IMR-90 (cell line): ENCODE measurements at regions not wholly inside any gene's neighbourhood (a gene's known extent, or its start where the extent isn't known, plus 50 kb on each side); places are given as distances from the start of the nearest gene placed in this dataset.

ENCODE experiments used
- ATAC-seq: fragments of 200-7000 bp; cut with Tn5 transposase; 2 replicates; pipeline ENCODE4 v1.9.1; 2020; ENCODE audit warnings: low read depth, mild to moderate bottlenecking, moderate library complexity
- BruUV-seq: library from RNA; stranded (reverse); fragments of 400-500 nt; replicated peaks from 2 replicates; lab custom pipeline; 2021; lab: Mats Ljungman, UMichigan
- CTCF ChIA-PET: fragments of 300-600 bp; formaldehyde crosslinking; extraction: SDS; loops from one replicate; lab custom pipeline; 2021; ENCODE audit warnings: antibody characterized with exemption; lab: Yijun Ruan, JAX
- POLR2A ChIA-PET: fragments of 300-600 bp; sonication (Branson Sonifier 250); formaldehyde crosslinking; loops from one replicate; lab custom pipeline; 2022; ENCODE audit warnings: antibody characterized with exemption; ENCODE audit not compliant: unreplicated experiment; lab: Charles Lee
- DNase-seq: peaks from one replicate; pipeline ENCODE4 v3.0.0; 2013
- H2AFZ ChIP-seq: replicated peaks from 2 replicates; pipeline ENCODE3; 2013; ENCODE audit warnings: low read length, mild to moderate bottlenecking; ENCODE audit not compliant: poor library complexity
- H2AK5ac ChIP-seq: 2 replicates; pipeline ENCODE4 v1.6.1; 2013; ENCODE audit warnings: low read depth, low read length, inconsistent platforms
- H2AK9ac ChIP-seq: replicated peaks from 2 replicates; pipeline ENCODE3; 2013; ENCODE audit warnings: mild to moderate bottlenecking, low read depth, low read length, moderate library complexity; ENCODE audit not compliant: poor library complexity
- H2BK120ac ChIP-seq: 2 replicates; pipeline ENCODE4 v1.6.1; 2013; ENCODE audit warnings: low read depth, low read length, inconsistent platforms
- H2BK15ac ChIP-seq: 3 replicates; pipeline ENCODE4 v1.6.1; 2013; ENCODE audit warnings: low read depth, low read length, inconsistent platforms
- H2BK20ac ChIP-seq: 2 replicates; pipeline ENCODE4 v1.6.1; 2013; ENCODE audit warnings: low read depth, mild to moderate bottlenecking, inconsistent platforms, low read length, moderate library complexity
- H2BK5ac ChIP-seq: 2 replicates; pipeline ENCODE4 v1.6.1; 2013; ENCODE audit warnings: mild to moderate bottlenecking, low read depth, low read length, inconsistent platforms; ENCODE audit not compliant: poor library complexity, severe bottlenecking
- H3K14ac ChIP-seq: replicated peaks from 2 replicates; pipeline ENCODE4 v1.6.1; 2013; ENCODE audit warnings: low read depth, low read length, inconsistent platforms
- H3K18ac ChIP-seq: 2 replicates; pipeline ENCODE4 v1.6.1; 2013; ENCODE audit warnings: low read depth, low read length, control low read depth
- H3K23ac ChIP-seq: 2 replicates; pipeline ENCODE4 v1.6.1; 2013; ENCODE audit warnings: low read depth, low read length, inconsistent platforms
- H3K27ac ChIP-seq: 2 replicates; pipeline ENCODE4 v1.5.1; 2013; ENCODE audit warnings: mild to moderate bottlenecking, control low read depth, low read length; ENCODE audit not compliant: insufficient read depth
- H3K27me3 ChIP-seq: 2 replicates; pipeline ENCODE4 v1.6.1; 2013; ENCODE audit warnings: low read length; ENCODE audit not compliant: control insufficient read depth, insufficient read depth
- H3K36me3 ChIP-seq: 2 replicates; pipeline ENCODE4 v1.6.1; 2013; ENCODE audit warnings: low read length, mixed read lengths; ENCODE audit not compliant: control insufficient read depth, insufficient read depth
- H3K4ac ChIP-seq: 2 replicates; pipeline ENCODE4 v1.6.1; 2013; ENCODE audit warnings: low read depth, low read length, inconsistent platforms
- H3K4me1 ChIP-seq: 2 replicates; pipeline ENCODE4 v1.6.1; 2013; ENCODE audit warnings: low read length, mixed read lengths; ENCODE audit not compliant: control insufficient read depth, insufficient read depth
- H3K4me2 ChIP-seq: 2 replicates; pipeline ENCODE4 v1.6.1; 2013; ENCODE audit warnings: low read depth, mild to moderate bottlenecking, control low read depth, low read length, moderate library complexity
- H3K4me3 ChIP-seq: 2 replicates; pipeline ENCODE4 v1.5.1; 2013; ENCODE audit warnings: low read depth, mild to moderate bottlenecking, control low read depth, low read length, moderate library complexity; ENCODE audit not compliant: insufficient read depth
- H3K56ac ChIP-seq: 2 replicates; pipeline ENCODE4 v1.6.1; 2013; ENCODE audit warnings: low read length, inconsistent platforms; ENCODE audit not compliant: insufficient read depth; ENCODE audit errors: extremely low read depth
- H3K79me1 ChIP-seq, 2 experiments: 2 replicates each; pipeline ENCODE4 v1.6.1; 2013; ENCODE audit warnings: low read length in 2 of 2, inconsistent platforms in 1 of 2, low read depth in 1 of 2
- H3K9ac ChIP-seq: 2 replicates; pipeline ENCODE4 v1.6.1; 2013; ENCODE audit warnings: low read depth, low read length, control low read depth
- H3K9me1 ChIP-seq: 2 replicates; pipeline ENCODE4 v1.6.1; 2013; ENCODE audit warnings: low read length, inconsistent platforms; ENCODE audit not compliant: insufficient read depth
- H3K9me3 ChIP-seq: 2 replicates; pipeline ENCODE4 v1.6.1; 2013; ENCODE audit warnings: low read length; ENCODE audit not compliant: control insufficient read depth, insufficient read depth
- H4K20me1 ChIP-seq: 2 replicates; pipeline ENCODE4 v1.6.1; 2013; ENCODE audit warnings: low read length, inconsistent platforms; ENCODE audit not compliant: insufficient read depth
- H4K5ac ChIP-seq: 2 replicates; pipeline ENCODE4 v1.6.1; 2013; ENCODE audit warnings: mild to moderate bottlenecking, low read depth, low read length, control low read depth
- H4K8ac ChIP-seq, 2 experiments: 2 replicates each; pipeline ENCODE4 v1.6.1; 2013; ENCODE audit warnings: low read depth in 2 of 2, low read length in 2 of 2, control low read depth in 1 of 2, inconsistent platforms in 1 of 2
- H4K91ac ChIP-seq: 2 replicates; pipeline ENCODE4 v1.6.1; 2013; ENCODE audit warnings: low read depth, low read length, inconsistent platforms; ENCODE audit not compliant: insufficient read depth
- BHLHE40 ChIP-seq: fragments of 150-350 bp; IDR thresholded peaks from 2 replicates; pipeline ENCODE4 v1.6.1; 2016; ENCODE audit warnings: mild to moderate bottlenecking, low read depth, low read length
- ELK1 ChIP-seq: fragments of 150-350 bp; IDR thresholded peaks from 2 replicates; pipeline ENCODE4 v1.6.1; 2016; ENCODE audit warnings: low read depth, mild to moderate bottlenecking, low read length, moderate library complexity, borderline replicate concordance
- MAFK ChIP-seq: IDR thresholded peaks from 2 replicates; pipeline ENCODE4 v1.6.1; 2012; ENCODE audit warnings: low read depth, low read length, improper control_type of control experiment
- MXI1 ChIP-seq: IDR thresholded peaks from 2 replicates; pipeline ENCODE4 v1.6.1; 2012; ENCODE audit warnings: low read depth, mild to moderate bottlenecking, low read length, moderate library complexity, borderline replicate concordance
- NFE2L2 ChIP-seq: fragments of 150-350 bp; IDR thresholded peaks from 2 replicates; pipeline ENCODE4 v1.6.1; 2016; ENCODE audit warnings: low read depth, mild to moderate bottlenecking, low read length
- POLR2A ChIP-seq: IDR thresholded peaks from 2 replicates; pipeline ENCODE4 v1.6.1; 2012; ENCODE audit warnings: mild to moderate bottlenecking, low read depth, low read length
- RCOR1 ChIP-seq: IDR thresholded peaks from 2 replicates; pipeline ENCODE4 v1.6.1; 2012; ENCODE audit warnings: mild to moderate bottlenecking, low read length, improper control_type of control experiment; ENCODE audit not compliant: insufficient replicate concordance
- RFX5 ChIP-seq: IDR thresholded peaks from 2 replicates; pipeline ENCODE4 v1.8.0; 2012; ENCODE audit warnings: low read depth, mild to moderate bottlenecking, low read length, moderate library complexity
- SMC3 ChIP-seq: fragments of 150-350 bp; IDR thresholded peaks from 2 replicates; pipeline ENCODE4 v1.6.1; 2016; ENCODE audit warnings: low read depth, mild to moderate bottlenecking, antibody characterized with exemption, low read length, moderate library complexity
- WGBS, 2 experiments: methylation state at CpG; one replicate each; pipeline versions ENCODE4 v1.1.5 to v1.1.7; 2013; ENCODE audit warnings: missing lambda C conversion rate in 2 of 2; ENCODE audit not compliant: insufficient read length in 1 of 2; ENCODE audit errors: extremely low coverage in 2 of 2; 5-methylcytosine and 5-hydroxymethylcytosine counted together
- dilution Hi-C: fragments of 300-500 bp; cut with HindIII; formaldehyde crosslinking; loops from one replicate; pipeline ENCODE4 v1.14.3; 2018; ENCODE audit warnings: low sequenced_read_pairs; ENCODE audit not compliant: unreplicated experiment
- in situ Hi-C: fragments of 300-500 bp; cut with MboI; formaldehyde crosslinking; loops from 3 replicates; pipeline ENCODE4 v1.14.3; 2019; ENCODE audit warnings: low sequenced_read_pairs, inconsistent platforms, mixed read lengths
- intact Hi-C: fragments of 100-400 bp; cut with micrococcal nuclease; formaldehyde crosslinking; loops from 2 replicates; pipeline ENCODE4 v1.10.0; 2022
- TF ChIP-seq, protein P1 (sequence below): conservative IDR thresholded peaks from 2 replicates; pipeline ENCODE4 v1.5.1; 2012; ENCODE audit warnings: mild to moderate bottlenecking, low read depth, low read length, improper control_type of control experiment
- TF ChIP-seq, protein P2 (sequence below): fragments of 150-350 bp; IDR thresholded peaks from 2 replicates; pipeline ENCODE4 v1.6.1; 2017; ENCODE audit warnings: mild to moderate bottlenecking, antibody characterized with exemption, low read length, low read depth

GRCh38 chr15:77692614-77693013 is 59.9 kb upstream of the LINGO1 start:
- Histone ChIP-seq H3K4ac (no peak overlapping the region), H3K9me1 (no peaks in the 10 kb centered on the region), H4K20me1 (no peaks in the 10 kb centered on the region), H3K9me3 (no peaks in the 10 kb centered on the region), H3K23ac (no peak overlapping the region), H3K14ac (no peak overlapping the region), H3K79me1 (no peaks in the 10 kb centered on the region), H2BK120ac (no peak overlapping the region), H2BK20ac (no peak overlapping the region), H4K8ac (no peak overlapping the region), H3K18ac (no peak overlapping the region), H4K5ac (no peak overlapping the region), H2AFZ (peak overlapping the region; percentile 4), H3K36me3 (no peaks in the 10 kb centered on the region), H3K27me3 (peaks cover 43% of the 10 kb centered on the region), H3K4me2 (no peak overlapping the region), H3K9ac (no peak overlapping the region), H3K27ac (no peak overlapping the region), H3K4me1 (no peaks in the 10 kb centered on the region), H3K56ac (no peak overlapping the region), H4K91ac (no peak overlapping the region), H2BK15ac (no peak overlapping the region), H2BK5ac (no peak overlapping the region), H2AK9ac (no peak overlapping the region), H3K4me3 (no peak overlapping the region), H2AK5ac (no peak overlapping the region)
- DNase-seq (no peak), ATAC-seq (no peak)
- 30% methylated on average over 2 of the region's 11 CpGs; no CpG with 5 or more reads in 1 of the 2 experiments for WGBS, 2 experiments
- ChIA-PET POLR2A (no interaction called here), CTCF (no interaction called here)
- in situ Hi-C loops (no loop called here), dilution Hi-C loops (no loop called here), intact Hi-C loops (no loop called here)
- no TSS peak for BruUV-seq
- TF ChIP-seq POLR2A (no peak), RCOR1 (no peak), MAFK (no peak), ELK1 (no peak), NFE2L2 (no peak), BHLHE40 (no peak), SMC3 (no peak), MXI1 (no peak), RFX5 (no peak)
- TF ChIP-seq, protein P1, sequence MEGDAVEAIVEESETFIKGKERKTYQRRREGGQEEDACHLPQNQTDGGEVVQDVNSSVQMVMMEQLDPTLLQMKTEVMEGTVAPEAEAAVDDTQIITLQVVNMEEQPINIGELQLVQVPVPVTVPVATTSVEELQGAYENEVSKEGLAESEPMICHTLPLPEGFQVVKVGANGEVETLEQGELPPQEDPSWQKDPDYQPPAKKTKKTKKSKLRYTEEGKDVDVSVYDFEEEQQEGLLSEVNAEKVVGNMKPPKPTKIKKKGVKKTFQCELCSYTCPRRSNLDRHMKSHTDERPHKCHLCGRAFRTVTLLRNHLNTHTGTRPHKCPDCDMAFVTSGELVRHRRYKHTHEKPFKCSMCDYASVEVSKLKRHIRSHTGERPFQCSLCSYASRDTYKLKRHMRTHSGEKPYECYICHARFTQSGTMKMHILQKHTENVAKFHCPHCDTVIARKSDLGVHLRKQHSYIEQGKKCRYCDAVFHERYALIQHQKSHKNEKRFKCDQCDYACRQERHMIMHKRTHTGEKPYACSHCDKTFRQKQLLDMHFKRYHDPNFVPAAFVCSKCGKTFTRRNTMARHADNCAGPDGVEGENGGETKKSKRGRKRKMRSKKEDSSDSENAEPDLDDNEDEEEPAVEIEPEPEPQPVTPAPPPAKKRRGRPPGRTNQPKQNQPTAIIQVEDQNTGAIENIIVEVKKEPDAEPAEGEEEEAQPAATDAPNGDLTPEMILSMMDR, result no peak
- TF ChIP-seq, protein P2, sequence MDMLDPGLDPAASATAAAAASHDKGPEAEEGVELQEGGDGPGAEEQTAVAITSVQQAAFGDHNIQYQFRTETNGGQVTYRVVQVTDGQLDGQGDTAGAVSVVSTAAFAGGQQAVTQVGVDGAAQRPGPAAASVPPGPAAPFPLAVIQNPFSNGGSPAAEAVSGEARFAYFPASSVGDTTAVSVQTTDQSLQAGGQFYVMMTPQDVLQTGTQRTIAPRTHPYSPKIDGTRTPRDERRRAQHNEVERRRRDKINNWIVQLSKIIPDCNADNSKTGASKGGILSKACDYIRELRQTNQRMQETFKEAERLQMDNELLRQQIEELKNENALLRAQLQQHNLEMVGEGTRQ, result no peak
